MM.1S (cell line): ENCODE measurements at regions not wholly inside any gene's neighbourhood (a gene's known extent, or its start where the extent isn't known, plus 50 kb on each side); places are given as distances from the start of the nearest gene placed in this dataset.

ENCODE experiments used
- EZH2 ChIP-seq: fragments of 300-600 bp; sonication (generic); optimal IDR thresholded peaks from 2 replicates; pipeline ENCODE3; 2017; ENCODE audit warnings: low read depth, mild to moderate bottlenecking, antibody characterized with exemption, low read length, mixed read lengths
- EZH2phosphoT487 ChIP-seq: fragments of 300-600 bp; sonication (generic); IDR thresholded peaks from 2 replicates; pipeline ENCODE4 v1.6.1; 2018; ENCODE audit warnings: antibody characterized with exemption, low read length
- TF ChIP-seq, protein P1 (sequence below): fragments of 300-600 bp; sonication (generic); IDR thresholded peaks from 2 replicates; pipeline ENCODE4 v1.5.1; 2016; ENCODE audit warnings: antibody characterized with exemption, low read length, mixed read lengths

DNA sequence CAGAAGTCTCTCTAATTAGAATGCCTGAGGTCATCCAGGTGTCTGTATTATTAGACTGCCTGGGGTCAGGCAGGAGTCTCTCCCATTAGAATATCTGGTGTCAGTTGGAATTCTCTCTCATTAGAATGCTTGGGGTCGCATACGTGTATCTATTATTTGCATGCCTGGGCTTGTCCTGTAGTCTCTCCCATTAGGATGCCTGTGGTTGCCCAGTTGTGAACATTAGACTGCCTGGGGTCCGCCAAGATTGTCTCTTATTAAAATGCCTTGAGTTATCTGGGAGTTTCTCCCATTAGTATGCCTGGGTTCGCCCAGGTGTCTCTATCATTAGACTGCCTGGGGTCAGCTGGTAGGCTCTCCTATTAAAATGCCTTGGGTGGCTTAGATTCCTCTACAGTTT lies 1494.7 kb downstream of the UQCRFS1 start:
- TF ChIP-seq, protein P1, sequence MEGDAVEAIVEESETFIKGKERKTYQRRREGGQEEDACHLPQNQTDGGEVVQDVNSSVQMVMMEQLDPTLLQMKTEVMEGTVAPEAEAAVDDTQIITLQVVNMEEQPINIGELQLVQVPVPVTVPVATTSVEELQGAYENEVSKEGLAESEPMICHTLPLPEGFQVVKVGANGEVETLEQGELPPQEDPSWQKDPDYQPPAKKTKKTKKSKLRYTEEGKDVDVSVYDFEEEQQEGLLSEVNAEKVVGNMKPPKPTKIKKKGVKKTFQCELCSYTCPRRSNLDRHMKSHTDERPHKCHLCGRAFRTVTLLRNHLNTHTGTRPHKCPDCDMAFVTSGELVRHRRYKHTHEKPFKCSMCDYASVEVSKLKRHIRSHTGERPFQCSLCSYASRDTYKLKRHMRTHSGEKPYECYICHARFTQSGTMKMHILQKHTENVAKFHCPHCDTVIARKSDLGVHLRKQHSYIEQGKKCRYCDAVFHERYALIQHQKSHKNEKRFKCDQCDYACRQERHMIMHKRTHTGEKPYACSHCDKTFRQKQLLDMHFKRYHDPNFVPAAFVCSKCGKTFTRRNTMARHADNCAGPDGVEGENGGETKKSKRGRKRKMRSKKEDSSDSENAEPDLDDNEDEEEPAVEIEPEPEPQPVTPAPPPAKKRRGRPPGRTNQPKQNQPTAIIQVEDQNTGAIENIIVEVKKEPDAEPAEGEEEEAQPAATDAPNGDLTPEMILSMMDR: no peak
- TF ChIP-seq EZH2phosphoT487 (no peak), EZH2 (no peak)
